Parathyroid adenoma (tissue), 2 donors: ENCODE measurements at regions not wholly inside any gene's neighbourhood (a gene's known extent, or its start where the extent isn't known, plus 50 kb on each side); places are given as distances from the start of the nearest gene placed in this dataset.

Experiments used
- H2AFZ ChIP-seq: fragments of 300-600 bp; sonication (generic); one replicate; pipeline ENCODE4 v1.7.0; 2017; ENCODE audit warnings: antibody characterized with exemption, mild to moderate bottlenecking
- H3K27ac ChIP-seq: fragments of 300-600 bp; sonication (generic); one replicate; pipeline ENCODE4 v1.7.0; 2017
- H3K27me3 ChIP-seq: fragments of 300-600 bp; sonication (generic); one replicate; pipeline ENCODE4 v1.7.0; 2017; ENCODE audit warnings: low read length; ENCODE audit not compliant: control insufficient read depth, insufficient read depth
- H3K36me3 ChIP-seq: fragments of 300-600 bp; sonication (generic); one replicate; pipeline ENCODE4 v1.7.0; 2017; ENCODE audit warnings: low read length; ENCODE audit not compliant: control insufficient read depth, insufficient read depth
- H3K4me1 ChIP-seq: fragments of 300-600 bp; sonication (generic); one replicate; pipeline ENCODE4 v1.7.0; 2017; ENCODE audit warnings: control low read depth
- H3K4me2 ChIP-seq: fragments of 300-600 bp; sonication (generic); one replicate; pipeline ENCODE4 v1.7.0; 2017; ENCODE audit warnings: low read length
- H3K4me3 ChIP-seq: fragments of 300-600 bp; sonication (generic); one replicate; pipeline ENCODE4 v1.7.0; 2017; ENCODE audit warnings: low read depth, low read length
- H3K79me2 ChIP-seq: fragments of 300-600 bp; sonication (generic); one replicate; pipeline ENCODE4 v1.7.0; 2017; ENCODE audit warnings: control low read depth
- H3K9ac ChIP-seq: fragments of 300-600 bp; sonication (generic); one replicate; pipeline ENCODE4 v1.7.0; 2017; ENCODE audit warnings: mild to moderate bottlenecking
- H3K9me3 ChIP-seq: fragments of 300-600 bp; sonication (generic); one replicate; pipeline ENCODE4 v1.7.0; 2017; ENCODE audit warnings: low read length; ENCODE audit not compliant: control insufficient read depth
- CTCF ChIP-seq: fragments of 300-600 bp; sonication (generic); IDR thresholded peaks from one replicate; pipeline ENCODE4 v1.7.0; 2017; ENCODE audit warnings: antibody characterized with exemption, mild to moderate bottlenecking
- donor health status: primary hyperparathyroidism.

DNA sequence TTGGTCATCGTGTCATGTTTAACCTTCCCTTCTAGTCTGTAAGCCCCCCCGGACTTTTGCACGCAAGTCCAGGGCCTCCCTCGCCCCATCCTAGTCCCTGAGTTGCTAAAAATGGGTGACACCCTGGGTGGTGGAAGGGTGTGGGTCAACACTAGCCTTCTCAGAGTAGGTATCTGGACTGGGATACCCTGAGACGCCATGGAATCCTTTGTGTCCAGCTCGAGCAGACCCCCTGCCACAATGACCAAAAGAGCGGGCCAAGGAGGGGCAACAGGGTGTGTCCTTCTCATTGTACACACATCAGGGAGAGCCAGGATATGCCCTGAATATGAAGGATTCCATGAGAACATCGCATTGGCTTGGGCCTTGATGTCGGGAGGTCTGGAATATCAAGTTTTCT, 67.5 kb upstream of the ATP12A start:
- H3K9ac ChIP-seq, result no peak overlapping the region
- H2AFZ ChIP-seq, result no peak overlapping the region
- H3K9me3 ChIP-seq, result no peaks in the 10 kb centered on the region

DNA sequence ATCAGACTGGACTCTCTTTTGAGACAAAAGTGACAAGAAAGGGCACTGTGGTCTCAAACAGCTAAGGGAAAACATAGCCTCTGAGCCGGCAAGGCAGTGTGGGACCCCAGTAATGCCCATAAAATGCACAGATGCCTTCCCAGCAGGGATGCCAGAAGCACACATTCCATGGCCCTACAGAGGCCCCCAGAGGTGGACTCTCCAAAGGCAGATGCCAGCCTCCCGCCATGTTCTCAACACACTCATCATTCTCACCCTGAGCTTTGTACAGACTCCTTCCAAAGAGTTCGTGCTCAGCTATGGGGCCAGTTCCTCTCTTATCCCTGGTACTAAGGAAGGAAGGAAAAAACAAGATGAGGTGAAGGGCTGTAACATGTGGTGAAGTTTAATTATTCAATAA, 67.1 kb upstream of the ATP12A start:
- Histone ChIP-seq H3K27ac (no peak overlapping the region), H3K4me1 (no peaks in the 10 kb centered on the region), H3K4me3 (no peak overlapping the region), H3K9ac (no peak overlapping the region), H3K36me3 (no peaks in the 10 kb centered on the region), H3K27me3 (no peaks in the 10 kb centered on the region), H3K79me2 (no peaks in the 10 kb centered on the region), H3K4me2 (no peak overlapping the region), H2AFZ (no peak overlapping the region), H3K9me3 (no peaks in the 10 kb centered on the region)
- no peak for TF ChIP-seq CTCF

More for the DNA sequence above, 67.5 kb upstream of the ATP12A start:
- Histone ChIP-seq H3K79me2 (no peaks in the 10 kb centered on the region), H3K27me3 (no peaks in the 10 kb centered on the region), H3K27ac (no peak overlapping the region), H3K4me2 (no peak overlapping the region), H3K4me3 (no peak overlapping the region), H3K4me1 (no peaks in the 10 kb centered on the region), H3K36me3 (no peaks in the 10 kb centered on the region)
- TF ChIP-seq CTCF, result no peak

DNA sequence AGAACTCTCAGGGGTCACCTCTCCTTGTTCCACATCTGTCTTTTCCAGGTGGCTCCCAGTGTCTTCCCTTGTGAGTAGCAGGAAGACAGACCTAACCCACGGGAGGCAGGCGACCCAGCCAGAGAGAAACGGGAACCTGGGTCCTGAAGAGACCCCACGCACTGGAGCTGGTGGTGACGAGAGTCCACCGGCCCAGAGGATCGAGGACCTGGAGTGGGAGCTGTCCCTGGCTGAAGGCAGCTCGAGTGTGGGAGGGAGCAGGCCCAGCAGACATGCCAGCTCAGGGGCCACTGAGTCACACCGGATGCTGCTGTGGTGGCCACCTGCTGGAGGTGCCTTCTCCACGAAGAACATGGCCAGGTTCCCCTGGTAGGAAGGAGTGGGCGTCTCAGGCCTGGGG, 66.5 kb upstream of the ATP12A start:
- Histone ChIP-seq H3K36me3 (no peaks in the 10 kb centered on the region), H3K79me2 (no peaks in the 10 kb centered on the region), H3K27me3 (no peaks in the 10 kb centered on the region), H3K4me2 (no peak overlapping the region), H3K9me3 (no peaks in the 10 kb centered on the region), H3K9ac (no peak overlapping the region), H2AFZ (no peak overlapping the region), H3K4me3 (no peak overlapping the region), H3K4me1 (no peaks in the 10 kb centered on the region), H3K27ac (no peak overlapping the region)
- TF ChIP-seq CTCF, result no peak

- H3K79me2 ChIP-seq, result no peaks in the 10 kb centered on the region
- no peak overlapping the region for H3K4me2 ChIP-seq
- H2AFZ ChIP-seq, result no peak overlapping the region
- no peaks in the 10 kb centered on the region for H3K9me3 ChIP-seq
- no peak overlapping the region for H3K27ac ChIP-seq
- no peaks in the 10 kb centered on the region for H3K36me3 ChIP-seq
- H3K4me1 ChIP-seq, result no peaks in the 10 kb centered on the region
- TF ChIP-seq CTCF, result no peak
- no peaks in the 10 kb centered on the region for H3K27me3 ChIP-seq
- no peak overlapping the region for H3K4me3 ChIP-seq
- H3K9ac ChIP-seq, result no peak overlapping the region
Measured at GRCh38 chr13:24614306-24615080, 65.7 kb upstream of the ATP12A start.

GRCh38 chr13:24615114-24615513, 65.1 kb upstream of the ATP12A start:
- Histone ChIP-seq H3K36me3 (no peaks in the 10 kb centered on the region), H2AFZ (no peak overlapping the region), H3K4me3 (no peak overlapping the region), H3K9ac (no peak overlapping the region), H3K27me3 (no peaks in the 10 kb centered on the region), H3K9me3 (no peaks in the 10 kb centered on the region), H3K4me2 (no peak overlapping the region), H3K4me1 (no peaks in the 10 kb centered on the region), H3K27ac (no peak overlapping the region), H3K79me2 (no peaks in the 10 kb centered on the region)
- TF ChIP-seq CTCF, result no peak
